ENCODE measurements at regions not wholly inside any gene's neighbourhood (a gene's known extent, or its start where the extent isn't known, plus 50 kb on each side); places are given as distances from the start of the nearest gene placed in this dataset.

- Histone ChIP-seq H4K20me1 (ENCODE audit: insufficient read depth, low read length, poor library complexity, severe bottlenecking) (no peaks in the 10 kb centered on the region), H3K4me2 (ENCODE audit: low read depth, low read length, poor library complexity, severe bottlenecking) (no peak overlapping the region), H3K4me1 (ENCODE audit: insufficient read depth, low read length, poor library complexity, severe bottlenecking) (no peaks in the 10 kb centered on the region), H3K9me2 (replicated peaks; ENCODE audit: low read depth, low read length) (no peaks in the 10 kb centered on the region), H3K4me3 (ENCODE audit: low read length, poor library complexity, severe bottlenecking) (no peak overlapping the region), H3K79me2 (ENCODE audit: insufficient read depth, low read length) (no peaks in the 10 kb centered on the region), H2AFZ (ENCODE audit: low read length) (no peak overlapping the region), H3K9ac (ENCODE audit: low read depth, low read length, poor library complexity, severe bottlenecking) (no peak overlapping the region), H3K9me3 (ENCODE audit: insufficient read depth, low read depth, low read length) (no peaks in the 10 kb centered on the region), H3F3A (ENCODE audit: low read depth) (no peaks in the 10 kb centered on the region), H3K27me3 (ENCODE audit: insufficient read depth, low read length, poor library complexity, severe bottlenecking) (no peaks in the 10 kb centered on the region), H3K36me3 (ENCODE audit: insufficient read depth, low read length) (no peaks in the 10 kb centered on the region)
- TF ChIP-seq EZH2phosphoT487 (IDR thresholded peaks at IDR 0.05; ENCODE audit: borderline replicate concordance) (no peak), CTCF (conservative IDR thresholded peaks at IDR 0.05; ENCODE audit: low read length) (no peak)
Observed at GRCh38 chr6:62889240-62889639, 322.0 kb upstream of the FKBP1C start.

- no peaks in the 10 kb centered on the region for H3K9me3 ChIP-seq (ENCODE audit: insufficient read depth, low read depth, low read length)
- H3K4me3 ChIP-seq (ENCODE audit: low read length, poor library complexity, severe bottlenecking), result no peak overlapping the region
- H3K27me3 ChIP-seq (ENCODE audit: insufficient read depth, low read length, poor library complexity, severe bottlenecking), result no peaks in the 10 kb centered on the region
- no peaks in the 10 kb centered on the region for H3K4me1 ChIP-seq (ENCODE audit: insufficient read depth, low read length, poor library complexity, severe bottlenecking)
- no peaks in the 10 kb centered on the region for H3K36me3 ChIP-seq (ENCODE audit: insufficient read depth, low read length)
- no peak overlapping the region for H3K9ac ChIP-seq (ENCODE audit: low read depth, low read length, poor library complexity, severe bottlenecking)
- no peaks in the 10 kb centered on the region for H3K9me2 ChIP-seq (replicated peaks; ENCODE audit: low read depth, low read length)
- TF ChIP-seq CTCF (conservative IDR thresholded peaks at IDR 0.05; ENCODE audit: low read length) (peak; percentile 52), EZH2phosphoT487 (IDR thresholded peaks at IDR 0.05; ENCODE audit: borderline replicate concordance) (no peak)
- no peaks in the 10 kb centered on the region for H3F3A ChIP-seq (ENCODE audit: low read depth)
- no peak overlapping the region for H3K4me2 ChIP-seq (ENCODE audit: low read depth, low read length, poor library complexity, severe bottlenecking)
- H3K79me2 ChIP-seq (ENCODE audit: insufficient read depth, low read length), result no peaks in the 10 kb centered on the region
- no peaks in the 10 kb centered on the region for H4K20me1 ChIP-seq (ENCODE audit: insufficient read depth, low read length, poor library complexity, severe bottlenecking)
- H2AFZ ChIP-seq (ENCODE audit: low read length), result no peak overlapping the region
Observed at GRCh38 chr6:62891065-62891647, 320.1 kb upstream of the FKBP1C start.

GRCh38 chr6:62894114-62894513 lies 317.2 kb upstream of the FKBP1C start:
- TF ChIP-seq EZH2phosphoT487 (IDR thresholded peaks at IDR 0.05; ENCODE audit: borderline replicate concordance) (no peak), CTCF (conservative IDR thresholded peaks at IDR 0.05; ENCODE audit: low read length) (no peak)
- no peaks in the 10 kb centered on the region for H4K20me1 ChIP-seq (ENCODE audit: insufficient read depth, low read length, poor library complexity, severe bottlenecking)
- no peak overlapping the region for H2AFZ ChIP-seq (ENCODE audit: low read length)
- no peak overlapping the region for H3K4me3 ChIP-seq (ENCODE audit: low read length, poor library complexity, severe bottlenecking)
- H3K36me3 ChIP-seq (ENCODE audit: insufficient read depth, low read length), result no peaks in the 10 kb centered on the region
- no peaks in the 10 kb centered on the region for H3K9me2 ChIP-seq (replicated peaks; ENCODE audit: low read depth, low read length)
- no peak overlapping the region for H3K9ac ChIP-seq (ENCODE audit: low read depth, low read length, poor library complexity, severe bottlenecking)
- H3K27me3 ChIP-seq (ENCODE audit: insufficient read depth, low read length, poor library complexity, severe bottlenecking), result no peaks in the 10 kb centered on the region
- no peak overlapping the region for H3K4me2 ChIP-seq (ENCODE audit: low read depth, low read length, poor library complexity, severe bottlenecking)
- no peaks in the 10 kb centered on the region for H3K79me2 ChIP-seq (ENCODE audit: insufficient read depth, low read length)
- no peaks in the 10 kb centered on the region for H3F3A ChIP-seq (ENCODE audit: low read depth)
- no peaks in the 10 kb centered on the region for H3K9me3 ChIP-seq (ENCODE audit: insufficient read depth, low read depth, low read length)
- H3K4me1 ChIP-seq (ENCODE audit: insufficient read depth, low read length, poor library complexity, severe bottlenecking), result no peaks in the 10 kb centered on the region
